Thoracic aorta (tissue), 2 donors: ENCODE measurements at regions not wholly inside any gene's neighbourhood (a gene's known extent, or its start where the extent isn't known, plus 50 kb on each side); places are given as distances from the start of the nearest gene placed in this dataset.
"Not testable (repeated sequence)": the region's sequence is repeated elsewhere in the genome, so short reads cannot be mapped to it uniquely, and the experiment has no call there.

ENCODE experiments used
- ATAC-seq: fragments of 150-250 bp; one replicate; pipeline ENCODE4 v1.8.0; 2017; ENCODE audit warnings: low read depth; ENCODE audit not compliant: insufficient number of reproducible peaks, low FRiP score
- DNase-seq: peaks from one replicate; pipeline ENCODE4 v3.0.0-alpha.2; 2020; ENCODE audit warnings: low spot score
- H3K27ac ChIP-seq, 2 donors: fragments of 200-600 bp; sonication (generic); 1 replicate in 1 of 2; 2 replicates in 1 of 2; pipeline ENCODE4 v1.5.1; 2016; ENCODE audit warnings: mild to moderate bottlenecking in 2 of 2, moderate library complexity in 2 of 2
- H3K27me3 ChIP-seq: fragments of 200-600 bp; sonication (generic); replicated peaks from 2 replicates; pipeline ENCODE4 v1.6.0; 2016; ENCODE audit warnings: mild to moderate bottlenecking; ENCODE audit not compliant: insufficient read depth
- H3K36me3 ChIP-seq: fragments of 200-600 bp; sonication (generic); one replicate; pipeline ENCODE4 v1.5.1; 2016
- H3K4me1 ChIP-seq, 2 donors: fragments of 200-600 bp; sonication (generic); 1 replicate in 1 of 2; 2 replicates in 1 of 2; pipeline versions ENCODE4 v1.5.1 to v1.6.0; 2016; ENCODE audit warnings: low read depth in 2 of 2, mild to moderate bottlenecking in 1 of 2; ENCODE audit not compliant: control insufficient read depth in 1 of 2
- H3K4me3 ChIP-seq: fragments of 200-600 bp; sonication (generic); 2 replicates; pipeline ENCODE4 v1.5.1; 2016; ENCODE audit warnings: mild to moderate bottlenecking
- H3K9me3 ChIP-seq: fragments of 200-600 bp; sonication (generic); 2 replicates; pipeline ENCODE4 v1.5.1; 2016
- CTCF ChIP-seq: fragments of 200-600 bp; sonication (generic); IDR thresholded peaks from one replicate; pipeline ENCODE4 v1.5.1; 2019; ENCODE audit warnings: antibody characterized with exemption

- H3K27ac ChIP-seq = no peak overlapping the region
- H3K9me3 ChIP-seq = no peaks in the 10 kb centered on the region
- H3K4me3 ChIP-seq = no peak overlapping the region
- no peak for DNase-seq
- ATAC-seq = no peak
- no peaks in the 10 kb centered on the region for H3K4me1 ChIP-seq
- H3K27me3 ChIP-seq = no peaks in the 10 kb centered on the region
- TF ChIP-seq CTCF = no peak
- no peaks in the 10 kb centered on the region for H3K36me3 ChIP-seq
Observed at GRCh38 chr1:65538664-65539063, 118.2 kb downstream of the LEPR start.

- ATAC-seq (no peak), DNase-seq (no peak)
- H3K4me3 ChIP-seq = no peak overlapping the region
- H3K4me1 ChIP-seq = no peaks in the 10 kb centered on the region
- no peaks in the 10 kb centered on the region for H3K36me3 ChIP-seq
- H3K27ac ChIP-seq = no peak overlapping the region
- no peaks in the 10 kb centered on the region for H3K9me3 ChIP-seq
- TF ChIP-seq CTCF = no peak
- no peaks in the 10 kb centered on the region for H3K27me3 ChIP-seq
Observed at GRCh38 chr1:65539266-65540131, 119.0 kb downstream of the LEPR start.

GRCh38 chr1:65541161-65541560 lies 120.7 kb downstream of the LEPR start:
- H3K27me3 ChIP-seq = no peaks in the 10 kb centered on the region
- H3K27ac ChIP-seq = no peak overlapping the region
- no peak for TF ChIP-seq CTCF
- DNase-seq (no peak), ATAC-seq (no peak)
- no peaks in the 10 kb centered on the region for H3K4me1 ChIP-seq
- H3K9me3 ChIP-seq = no peaks in the 10 kb centered on the region
- H3K4me3 ChIP-seq = no peak overlapping the region
- H3K36me3 ChIP-seq = no peaks in the 10 kb centered on the region

- no peak overlapping the region for H3K27ac ChIP-seq
- H3K27me3 ChIP-seq = no peaks in the 10 kb centered on the region
- no peaks in the 10 kb centered on the region for H3K9me3 ChIP-seq
- no peaks in the 10 kb centered on the region for H3K4me1 ChIP-seq
- H3K36me3 ChIP-seq = no peaks in the 10 kb centered on the region
- DNase-seq (no peak), ATAC-seq (no peak)
- H3K4me3 ChIP-seq = no peak overlapping the region
- no peak for TF ChIP-seq CTCF
Observed at GRCh38 chr1:65541865-65542264, 121.4 kb downstream of the LEPR start.

GRCh38 chr1:65542592-65542991 lies 122.1 kb downstream of the LEPR start:
- not testable (repeated sequence) for H3K27me3 ChIP-seq, DNase-seq, H3K4me1 ChIP-seq, H3K4me3 ChIP-seq, ATAC-seq, H3K9me3 ChIP-seq, H3K36me3 ChIP-seq, H3K27ac ChIP-seq

- H3K9me3 ChIP-seq, DNase-seq, H3K36me3 ChIP-seq, H3K4me3 ChIP-seq, H3K27me3 ChIP-seq, ATAC-seq, H3K4me1 ChIP-seq, H3K27ac ChIP-seq: not testable (repeated sequence)
Observed at GRCh38 chr1:65550306-65551010, 130.0 kb downstream of the LEPR start.

- not testable (repeated sequence) for ATAC-seq, DNase-seq
Observed at GRCh38 chr1:65552484-65552883, 132.0 kb downstream of the LEPR start.

GRCh38 chr1:65554086-65554764 lies 133.8 kb downstream of the LEPR start:
- not testable (repeated sequence) for H3K27ac ChIP-seq, H3K27me3 ChIP-seq, ATAC-seq, H3K36me3 ChIP-seq, H3K9me3 ChIP-seq, H3K4me1 ChIP-seq, DNase-seq, H3K4me3 ChIP-seq

More at GRCh38 chr1:65552484-65552883, 132.0 kb downstream of the LEPR start:
- H3K27ac ChIP-seq, H3K36me3 ChIP-seq, H3K4me3 ChIP-seq, H3K4me1 ChIP-seq, H3K27me3 ChIP-seq, H3K9me3 ChIP-seq: not testable (repeated sequence)
